Epithelial cell of esophagus (primary cell): ENCODE measurements at regions not wholly inside any gene's neighbourhood (a gene's known extent, or its start where the extent isn't known, plus 50 kb on each side); places are given as distances from the start of the nearest gene placed in this dataset.

ENCODE experiments used
- DNase-seq: peaks from one replicate; pipeline ENCODE4 v3.0.0; 2010; ENCODE audit warnings: low read depth
- H3K4me3 ChIP-seq: 2 replicates; pipeline ENCODE4 v1.5.1; 2011; ENCODE audit warnings: mild to moderate bottlenecking, low read length, control low read depth
- CTCF ChIP-seq: IDR thresholded peaks from 2 replicates; pipeline ENCODE4 v1.5.1; 2011; ENCODE audit warnings: low read depth, mild to moderate bottlenecking, low read length, control low read depth, inconsistent platforms; ENCODE audit not compliant: insufficient read depth; ENCODE audit errors: missing control alignments

- peak; percentile 22 for DNase-seq
- H3K4me3 ChIP-seq: no peak overlapping the region
- TF ChIP-seq CTCF: peak; percentile 33
Observed at GRCh38 chr13:31050486-31051400, 111.0 kb downstream of the HSPH1 start.

GRCh38 chr13:31049833-31050232, 111.9 kb downstream of the HSPH1 start:
- no peak for TF ChIP-seq CTCF
- no peak for DNase-seq
- H3K4me3 ChIP-seq: no peak overlapping the region

- TF ChIP-seq CTCF: no peak
- DNase-seq: no peak
- H3K4me3 ChIP-seq: no peak overlapping the region
Observed at GRCh38 chr13:31049083-31049482, 112.6 kb downstream of the HSPH1 start.

- peak; percentile 18 for DNase-seq
- TF ChIP-seq CTCF: no peak
Observed at GRCh38 chr13:31048521-31048920, 113.2 kb downstream of the HSPH1 start.

GRCh38 chr13:31046711-31047279, 114.3 kb downstream of the TEX26 start:
- peak; percentile 57 for DNase-seq
- no peak overlapping the region for H3K4me3 ChIP-seq
- TF ChIP-seq CTCF: no peak

More at GRCh38 chr13:31048521-31048920, 113.2 kb downstream of the HSPH1 start:
- H3K4me3 ChIP-seq: no peak overlapping the region

GRCh38 chr13:31045286-31046081, 113.0 kb downstream of the TEX26 start:
- TF ChIP-seq CTCF: no peak
- H3K4me3 ChIP-seq: no peak overlapping the region
- DNase-seq: peak; percentile 97
